ENCODE measurements at regions not wholly inside any gene's neighbourhood (a gene's known extent, or its start where the extent isn't known, plus 50 kb on each side); places are given as distances from the start of the nearest gene placed in this dataset.
"Not testable (repeated sequence)": the region's sequence is repeated elsewhere in the genome, so short reads cannot be mapped to it uniquely, and the experiment has no call there.

DNA sequence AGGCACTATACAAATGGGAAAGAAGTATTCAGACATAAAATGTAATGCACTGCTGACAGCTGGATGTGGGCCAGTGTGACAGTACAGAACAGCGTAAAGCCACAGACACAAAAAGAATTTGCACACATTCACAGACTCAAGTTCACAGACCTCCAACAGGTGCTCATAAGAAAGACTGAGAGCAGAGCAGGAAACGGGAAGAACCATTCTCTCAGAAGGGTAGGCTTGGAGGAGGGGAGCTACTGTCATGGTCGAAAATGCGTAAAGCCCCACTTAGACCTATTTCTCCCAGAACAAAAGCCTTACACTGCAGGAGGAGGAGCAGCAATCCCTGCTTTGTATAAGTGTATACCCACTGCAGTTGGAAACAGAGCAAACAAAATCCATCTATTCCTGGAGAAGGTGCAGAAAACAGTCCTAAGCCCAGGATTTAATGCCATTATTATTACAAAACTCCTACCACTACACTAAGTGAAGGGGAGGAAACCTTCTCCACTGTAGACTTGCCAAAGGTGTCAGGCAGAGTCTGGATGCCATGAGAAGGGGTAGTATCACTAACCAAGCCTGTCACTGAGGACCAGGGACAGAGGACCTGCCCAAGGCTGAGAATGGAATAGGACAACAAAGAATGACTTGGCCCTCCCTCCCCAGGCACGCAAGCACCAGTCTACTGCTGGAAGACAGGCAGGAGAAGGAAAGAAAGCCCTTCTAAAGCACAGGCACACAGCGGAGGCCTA lies 103.0 kb upstream of the FAM25C start:
- not testable (repeated sequence) for DNase-seq (ENCODE audit: low spot score in 2 of 2); FAIRE-seq

DNA sequence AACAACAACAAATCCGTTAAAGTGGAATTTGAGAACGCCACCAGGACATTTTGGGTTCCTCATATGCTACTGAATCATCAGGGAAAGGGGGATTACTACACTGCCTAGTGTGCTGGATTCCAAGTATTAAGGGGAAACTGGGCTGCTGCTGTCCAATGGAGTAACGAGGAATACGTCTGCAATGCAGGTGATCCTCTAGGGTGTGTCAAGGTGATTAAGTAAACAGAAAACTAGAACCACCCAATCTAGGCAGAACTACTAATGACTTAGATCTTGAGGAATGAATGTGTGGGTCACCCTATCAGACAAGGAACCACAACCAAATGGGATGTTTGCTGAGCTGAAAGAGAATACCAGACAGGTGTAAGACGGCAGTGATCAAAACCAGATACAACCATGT lies 99.3 kb upstream of the FAM25C start:
- not testable (repeated sequence) for DNase-seq (ENCODE audit: low spot score in 2 of 2); FAIRE-seq

DNA sequence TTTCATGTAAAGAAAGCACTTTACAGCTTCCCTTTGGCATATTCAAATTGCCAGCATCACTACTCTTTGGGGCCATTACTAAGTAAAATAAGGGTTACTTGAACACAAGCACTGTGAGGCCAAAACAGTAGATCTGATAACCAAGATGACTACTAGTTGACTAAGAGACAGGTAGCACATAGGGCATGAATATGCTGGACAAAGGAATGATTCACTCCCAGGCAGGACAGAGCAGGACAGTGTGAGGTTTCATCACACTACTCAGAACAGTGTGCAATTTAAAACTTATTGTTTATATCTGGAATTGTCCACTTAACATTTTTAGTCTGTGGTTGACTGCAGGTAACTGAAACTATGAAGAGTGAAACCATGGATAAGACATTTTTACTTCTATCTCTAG lies 91.1 kb upstream of the FAM25C start:
- not testable (repeated sequence) for FAIRE-seq; DNase-seq (ENCODE audit: low spot score in 2 of 2)

DNA sequence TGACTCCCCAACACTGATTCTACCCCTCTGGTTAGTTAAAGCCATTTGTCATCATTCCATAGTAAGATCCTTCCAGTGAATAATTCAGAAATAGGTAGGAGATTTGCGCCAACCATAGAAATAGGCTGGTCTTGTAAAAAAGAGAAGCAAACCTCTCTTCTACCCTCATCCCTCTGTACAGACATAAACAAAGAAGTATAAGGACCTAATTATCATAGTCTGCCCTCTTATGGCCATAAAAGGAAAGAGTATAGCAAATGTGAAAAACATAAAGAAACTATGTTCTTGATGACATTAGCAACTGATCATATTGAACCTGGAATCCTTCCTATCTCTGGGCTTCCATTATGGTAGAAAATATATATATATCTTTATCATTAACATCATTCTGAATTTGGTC lies 88.5 kb upstream of the FAM25C start:
- not testable (repeated sequence) for FAIRE-seq; DNase-seq (ENCODE audit: low spot score in 2 of 2)

DNA sequence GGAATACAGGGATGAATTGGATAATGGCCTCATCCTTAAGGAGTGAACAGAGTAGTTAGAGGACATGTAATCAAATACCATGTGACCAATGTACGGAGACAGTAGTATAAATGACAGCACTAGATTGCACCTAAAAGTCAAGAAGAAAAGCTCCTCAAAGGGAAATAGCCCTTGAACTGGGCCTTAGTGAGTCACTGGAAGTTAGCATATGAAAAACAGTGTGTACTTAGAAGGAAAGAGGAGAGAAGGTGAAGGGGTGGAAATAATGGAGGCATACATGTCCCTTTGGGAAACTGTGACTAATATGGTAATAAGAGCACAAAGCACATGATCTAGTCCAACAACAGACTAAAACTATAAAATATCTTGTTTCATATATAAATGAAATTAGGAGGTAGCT lies 84.9 kb upstream of the FAM25C start:
- not testable (repeated sequence) for FAIRE-seq; DNase-seq (ENCODE audit: low spot score in 2 of 2)

DNA sequence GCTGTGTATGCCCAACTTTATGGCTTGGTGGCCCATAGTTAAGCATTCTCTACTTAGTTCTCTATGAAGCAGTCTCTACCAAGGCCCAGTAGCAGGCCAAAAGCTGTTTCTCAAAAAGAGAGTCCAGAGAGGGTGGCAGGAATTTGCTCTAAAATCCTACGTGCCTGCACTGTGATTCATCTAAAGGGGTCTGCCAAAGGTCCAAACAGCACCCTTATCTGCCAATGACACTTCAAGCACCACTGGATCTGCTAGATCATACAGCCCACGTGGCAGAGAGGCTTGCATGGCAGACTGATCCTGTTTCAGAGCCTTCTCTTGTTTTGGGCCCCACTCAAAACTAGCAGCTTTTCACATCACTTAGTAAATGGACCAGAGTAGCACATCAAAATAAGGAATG lies 71.6 kb upstream of the FAM25C start:
- DNase-seq (ENCODE audit: low spot score in 2 of 2); FAIRE-seq: not testable (repeated sequence)

DNA sequence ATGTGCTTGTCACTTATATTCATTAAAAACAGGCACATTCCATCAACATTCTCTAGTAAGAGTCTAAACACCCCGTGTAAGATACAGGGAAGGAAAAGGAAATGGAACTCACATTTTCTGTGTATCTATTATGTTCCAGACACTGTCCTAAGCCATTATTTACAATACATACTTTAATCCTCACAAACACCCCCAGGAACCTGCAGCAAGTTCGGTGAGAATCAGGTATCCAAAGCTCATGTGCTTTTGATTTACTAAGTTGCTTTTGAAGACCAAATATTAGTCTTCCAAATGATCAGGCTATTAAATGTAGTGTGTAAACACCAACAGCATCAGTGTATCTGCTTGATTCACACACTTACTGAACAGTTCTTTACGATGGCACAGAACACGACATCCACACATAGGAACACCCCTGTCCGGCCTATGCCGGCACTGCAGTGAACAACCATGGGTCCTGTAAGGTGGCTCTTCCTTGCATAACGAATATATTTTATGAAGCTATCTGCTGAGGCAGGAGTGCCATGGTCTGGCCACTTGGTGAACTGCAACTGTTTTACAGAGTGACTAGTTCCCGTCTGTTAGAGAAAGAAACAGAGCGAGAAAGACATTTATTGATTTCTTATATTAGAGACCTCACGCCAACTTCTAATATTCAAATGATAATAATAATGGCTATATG lies 64.5 kb upstream of the FAM25C start:
- not testable (repeated sequence) for DNase-seq (ENCODE audit: low spot score in 2 of 2)
- peak; percentile 58 for FAIRE-seq

DNA sequence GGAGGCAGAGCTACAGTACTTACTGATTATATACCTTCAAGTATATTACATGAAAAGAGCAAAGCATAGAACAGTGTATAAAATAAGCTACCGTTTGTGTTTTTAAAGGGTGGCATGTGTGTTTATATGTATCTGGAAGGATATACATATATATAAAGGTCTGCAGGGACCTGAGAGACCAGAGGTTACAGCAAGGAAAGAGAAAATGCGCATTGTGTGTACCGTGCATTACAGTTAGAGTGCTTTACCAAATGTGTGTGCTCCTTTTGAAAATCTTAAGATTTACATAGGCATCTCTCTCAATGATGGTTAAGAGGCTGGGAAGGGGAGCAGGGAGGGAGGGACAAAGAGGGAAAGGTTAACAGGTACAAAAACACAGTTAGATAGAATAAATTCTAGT lies 55.8 kb upstream of the FAM25C start:
- DNase-seq (ENCODE audit: low spot score in 2 of 2); FAIRE-seq: not testable (repeated sequence)
